GM19328 (cell line): ENCODE measurements at regions not wholly inside any gene's neighbourhood (a gene's known extent, or its start where the extent isn't known, plus 50 kb on each side); places are given as distances from the start of the nearest gene placed in this dataset.

Source experiments
- ATAC-seq: cut with Tn5 transposase; IDR thresholded peaks from one replicate; pipeline ENCODE4 v1.9.1; 2021; ENCODE audit warnings: mild to moderate bottlenecking, moderate library complexity; ENCODE audit not compliant: unreplicated experiment

GRCh38 chr1:239675735-239676134, 289.4 kb downstream of the CHRM3 start:
- ATAC-seq = no peak

DNA sequence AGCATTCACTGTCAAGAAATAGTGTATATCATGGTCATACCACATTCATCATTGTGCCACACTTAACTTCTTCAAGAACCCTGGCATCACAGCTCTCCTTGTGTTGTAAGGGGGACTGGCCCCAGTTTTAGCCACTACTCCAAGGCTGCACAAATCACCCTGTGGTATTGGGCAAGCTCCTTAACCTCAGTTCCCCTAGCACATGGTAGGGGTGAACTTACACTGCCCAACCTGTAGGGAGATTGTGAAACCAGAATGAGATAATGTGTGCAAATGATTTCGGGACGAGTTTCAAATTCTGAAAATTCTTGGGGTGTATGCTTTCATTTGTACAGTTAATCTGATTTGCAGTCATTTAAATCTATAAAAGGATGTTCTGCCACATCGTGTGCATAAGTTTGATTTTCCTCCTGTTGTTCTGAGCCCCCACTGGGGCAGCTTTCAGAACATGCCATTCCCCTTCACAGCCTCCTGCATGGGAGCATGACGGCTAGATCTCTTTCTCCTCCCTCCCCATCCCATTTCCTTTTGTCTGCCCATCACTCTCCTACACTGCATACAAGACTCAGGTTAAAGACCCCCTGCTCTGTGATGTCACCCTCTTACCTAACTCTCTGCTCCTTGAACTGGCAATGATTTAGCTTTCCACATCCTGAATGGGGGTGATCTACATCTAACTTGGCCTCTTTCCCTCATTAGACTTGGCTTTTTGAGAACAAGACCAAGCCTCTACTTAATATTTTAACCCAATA, 290.3 kb downstream of the CHRM3 start:
- ATAC-seq = no peak

- ATAC-seq = no peak
These were observed 291.0 kb downstream of the CHRM3 start for GRCh38 chr1:239677362-239677761.

GRCh38 chr1:239678181-239678580, 291.8 kb downstream of the CHRM3 start:
- ATAC-seq = no peak

GRCh38 chr1:239682046-239682445, 295.7 kb downstream of the CHRM3 start:
- no peak for ATAC-seq

DNA sequence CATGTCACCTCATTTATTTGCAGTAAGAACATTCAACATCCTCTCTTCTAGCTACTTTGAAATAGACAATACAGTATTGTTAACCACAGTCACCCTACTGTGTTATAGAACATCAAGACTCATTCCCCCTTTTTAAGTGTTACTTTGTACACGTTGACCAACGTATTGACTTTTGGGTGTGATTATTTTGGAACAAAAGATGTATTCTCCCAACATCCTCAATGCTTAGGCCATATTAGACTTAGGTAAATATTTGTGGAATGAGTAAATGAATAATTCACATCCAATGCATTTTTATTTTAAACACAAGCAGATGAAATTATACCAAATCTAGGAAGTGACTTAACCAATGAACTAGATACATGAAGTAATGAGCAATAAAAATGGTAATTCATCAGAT, 296.6 kb downstream of the CHRM3 start:
- ATAC-seq = no peak

DNA sequence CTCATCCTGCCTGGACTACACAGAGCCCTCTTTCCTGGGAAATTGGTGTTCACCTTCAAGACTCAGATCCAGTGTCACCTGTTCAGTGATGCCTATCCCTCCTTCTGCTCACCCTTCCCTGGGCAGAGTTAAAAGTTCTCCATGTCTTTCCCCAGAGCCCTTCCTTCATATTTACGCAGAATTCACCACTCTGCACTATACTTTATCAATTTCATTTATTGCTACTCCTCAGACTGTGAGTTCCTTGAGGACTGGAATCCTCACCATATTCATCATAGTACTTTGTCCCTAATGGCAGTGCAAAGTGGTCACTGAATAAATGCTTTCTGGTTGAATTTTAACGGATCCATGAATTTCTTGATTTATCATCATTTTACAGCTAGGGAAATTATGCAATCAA, 300.0 kb downstream of the CHRM3 start:
- ATAC-seq = no peak

- ATAC-seq = no peak
These were observed 309.9 kb downstream of the CHRM3 start for GRCh38 chr1:239696317-239696716.

DNA sequence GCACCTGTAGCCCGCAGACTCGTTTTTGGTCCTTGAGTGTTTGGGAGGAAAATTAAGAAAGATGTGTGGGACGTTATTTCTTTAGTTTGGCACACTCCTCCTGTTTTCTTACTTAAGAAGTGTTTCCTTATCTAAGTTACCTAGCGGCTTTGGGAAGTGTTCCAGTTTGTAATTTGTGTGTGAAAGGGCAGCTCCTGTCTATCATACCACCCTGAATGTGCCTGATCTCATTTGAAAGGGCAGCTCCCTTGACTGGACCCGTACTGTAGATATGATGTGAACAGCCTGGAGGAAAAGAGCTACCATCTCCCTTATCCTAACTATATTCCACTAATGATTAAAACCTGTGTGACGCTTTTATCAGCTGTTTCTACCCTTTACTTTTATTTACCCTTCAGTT, 314.3 kb downstream of the CHRM3 start:
- no peak for ATAC-seq

GRCh38 chr1:239703075-239703474, 316.7 kb downstream of the CHRM3 start:
- ATAC-seq = no peak

- ATAC-seq = no peak
These were observed 320.0 kb downstream of the CHRM3 start for GRCh38 chr1:239706245-239706892.

DNA sequence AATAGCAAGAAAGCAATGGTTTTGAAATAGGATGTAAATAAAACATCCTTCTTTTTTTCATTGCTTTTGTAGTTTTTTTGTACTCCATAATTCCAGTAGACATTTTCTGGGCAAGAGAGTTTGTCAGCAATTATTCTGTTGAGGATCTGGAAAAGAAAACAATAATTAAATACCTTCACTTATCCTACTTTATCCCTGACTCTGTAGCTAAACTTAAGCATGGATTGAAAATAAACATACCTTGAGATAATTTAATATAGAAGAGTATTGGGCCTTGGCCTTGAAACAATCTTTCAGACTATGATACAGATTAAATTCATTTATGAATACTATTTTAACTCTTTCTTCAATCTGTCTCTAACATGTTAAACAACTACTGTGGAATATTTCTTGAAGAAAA, 321.2 kb downstream of the CHRM3 start:
- no peak for ATAC-seq

DNA sequence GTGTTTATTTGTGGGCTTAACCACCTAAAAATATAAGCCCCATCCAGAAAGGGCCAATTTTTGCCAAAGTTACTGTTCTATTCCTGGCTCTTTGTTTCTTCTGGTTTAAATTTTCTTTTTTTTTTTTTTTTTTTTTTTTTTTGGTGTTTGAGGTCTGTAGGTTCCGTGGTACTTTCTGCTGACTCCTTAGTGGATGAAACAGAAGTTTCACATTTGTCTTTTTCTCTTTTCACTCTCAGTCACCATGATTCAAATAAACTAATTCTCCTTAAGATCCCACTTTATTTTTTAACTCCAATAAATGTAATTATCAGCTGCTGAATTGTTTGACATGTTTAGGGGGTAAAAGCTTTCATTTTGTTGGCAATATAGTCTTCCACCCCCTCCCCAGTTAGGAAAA, 322.3 kb downstream of the CHRM3 start:
- no peak for ATAC-seq

DNA sequence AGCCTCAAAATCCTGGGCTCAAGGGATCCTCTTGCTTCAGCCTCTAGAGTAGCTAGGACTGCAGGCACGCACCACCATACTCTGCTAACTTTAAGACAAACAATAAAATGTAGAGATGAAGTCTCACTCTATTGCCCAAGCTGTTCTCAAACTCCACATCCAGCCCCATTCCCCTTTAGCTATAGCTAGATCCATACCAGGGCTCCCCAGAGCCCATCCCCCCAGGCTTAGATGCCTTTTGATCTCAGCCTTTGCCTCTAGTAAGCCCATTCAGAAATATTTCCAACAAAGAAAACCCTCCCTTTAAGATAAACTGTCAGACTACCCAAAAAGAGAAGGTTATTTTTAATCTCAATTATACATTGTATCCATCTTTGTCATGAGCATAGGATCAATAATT, 325.4 kb downstream of the CHRM3 start:
- no peak for ATAC-seq

DNA sequence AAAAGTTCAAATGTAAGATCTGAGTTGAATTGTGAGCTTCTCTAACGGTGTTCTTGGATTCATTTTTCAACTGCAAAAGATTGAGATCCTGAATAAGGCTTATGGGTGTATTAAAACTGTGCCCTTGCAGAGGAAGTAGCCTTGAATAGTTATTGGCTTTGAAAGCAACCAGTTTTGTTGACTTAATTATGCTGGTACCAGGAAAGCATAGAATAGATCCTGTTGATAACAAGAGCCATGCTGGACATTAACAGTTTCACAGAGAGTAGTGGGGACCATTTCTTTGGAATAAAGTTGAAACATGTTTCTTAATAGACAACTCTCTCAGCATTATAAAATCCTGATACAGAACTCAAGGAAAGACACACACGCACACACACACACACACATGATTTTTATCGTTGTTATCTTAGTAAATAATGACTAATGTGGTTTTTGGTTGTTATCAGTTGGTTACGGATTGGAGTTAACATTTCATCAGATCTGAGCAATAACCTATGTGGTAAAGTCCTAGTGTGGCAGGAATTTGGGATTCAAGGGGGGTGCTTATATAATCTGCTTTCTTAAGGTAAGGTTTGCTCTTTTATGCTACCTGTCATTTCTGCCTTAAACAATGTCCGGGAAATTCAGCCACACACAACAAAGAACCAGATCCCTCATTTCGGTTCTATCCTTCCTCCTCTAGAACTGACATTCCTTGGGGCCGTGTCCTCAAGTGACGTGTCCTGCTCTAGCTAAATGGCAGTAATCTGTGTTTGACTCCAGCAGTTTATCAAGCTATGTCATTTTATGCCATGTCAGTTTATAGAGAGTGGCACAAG, 330.9 kb downstream of the CHRM3 start:
- no peak for ATAC-seq

DNA sequence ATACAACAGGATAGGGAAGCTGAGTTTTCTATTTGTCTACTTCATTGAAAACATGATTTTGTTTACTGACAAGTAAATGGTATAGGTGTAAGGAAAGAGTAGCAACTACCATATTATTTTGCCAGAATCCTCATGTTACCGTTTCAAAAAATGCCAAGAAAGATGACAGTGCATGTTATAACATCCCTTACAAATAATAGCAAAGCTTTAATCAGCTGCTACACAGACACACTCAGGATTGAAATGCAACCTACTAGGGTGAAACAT, 331.5 kb downstream of the CHRM3 start:
- ATAC-seq = no peak

- no peak for ATAC-seq
These were observed 332.2 kb downstream of the CHRM3 start for GRCh38 chr1:239718571-239718970.

DNA sequence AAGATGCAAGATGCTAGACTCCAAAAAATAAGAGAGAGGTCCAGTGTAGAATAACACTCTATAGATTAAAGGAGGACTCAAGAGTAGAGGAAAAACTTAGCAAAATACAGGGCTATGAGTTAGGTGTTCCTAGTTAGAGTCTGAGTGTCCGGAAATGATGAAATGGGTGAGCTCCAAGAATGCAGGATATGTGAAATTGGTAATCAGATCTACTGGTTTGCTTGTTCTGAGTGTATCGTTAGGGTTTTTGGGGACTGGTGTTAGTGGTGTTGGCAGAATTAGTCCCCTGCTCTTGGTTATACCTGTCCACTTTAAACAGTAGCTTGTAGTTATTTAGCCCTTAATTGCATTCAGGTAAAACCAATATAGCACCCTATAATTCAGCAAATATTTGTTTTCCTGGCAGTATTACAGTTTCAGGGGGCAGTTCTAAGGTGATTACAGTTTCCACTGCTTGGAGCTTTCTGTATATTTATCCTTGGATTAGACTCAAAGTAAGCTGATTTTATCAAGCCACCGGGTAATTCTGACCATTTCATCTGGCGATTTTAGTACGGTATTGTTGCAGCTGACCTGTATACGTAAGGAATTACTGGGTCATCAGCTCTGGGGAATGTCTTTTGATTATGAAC, 332.7 kb downstream of the CHRM3 start:
- ATAC-seq = no peak

- ATAC-seq = no peak
These were observed 333.4 kb downstream of the CHRM3 start for GRCh38 chr1:239719642-239720258.

- ATAC-seq = no peak
These were observed 335.7 kb downstream of the CHRM3 start for GRCh38 chr1:239722035-239722434.

- no peak for ATAC-seq
These were observed 337.5 kb downstream of the CHRM3 start for GRCh38 chr1:239723776-239724367.
